Large intestine (tissue), 3 donors: ENCODE measurements at regions not wholly inside any gene's neighbourhood (a gene's known extent, or its start where the extent isn't known, plus 50 kb on each side); places are given as distances from the start of the nearest gene placed in this dataset.

Experiments
- DNase-seq, 2 donors: peaks; one replicate each; pipeline versions ENCODE4 v3.0.0 to v3.0.0-alpha.2; 2013
- H3K27ac ChIP-seq: one replicate; pipeline ENCODE4 v1.5.1; 2013; ENCODE audit warnings: low read length
- H3K27me3 ChIP-seq: 2 replicates; pipeline ENCODE4 v1.6.1; 2013; ENCODE audit warnings: low read length; ENCODE audit not compliant: control insufficient read depth, insufficient read depth
- H3K36me3 ChIP-seq: 2 replicates; pipeline ENCODE4 v1.6.1; 2013; ENCODE audit warnings: low read length; ENCODE audit not compliant: control insufficient read depth, insufficient read depth
- H3K4me1 ChIP-seq: one replicate; pipeline ENCODE4 v1.6.1; 2013; ENCODE audit warnings: low read length; ENCODE audit not compliant: control insufficient read depth, insufficient read depth
- H3K4me3 ChIP-seq: one replicate; pipeline ENCODE4 v1.5.1; 2013; ENCODE audit warnings: low read length
- H3K9me3 ChIP-seq: one replicate; pipeline ENCODE4 v1.6.1; 2013; ENCODE audit warnings: mild to moderate bottlenecking, low read depth, low read length, moderate library complexity; ENCODE audit not compliant: control insufficient read depth
- WGBS: methylation state at CpG from one replicate; pipeline ENCODE4 v1.1.5; 2013; ENCODE audit warnings: low lambda C conversion rate; ENCODE audit not compliant: insufficient coverage; 5-methylcytosine and 5-hydroxymethylcytosine counted together

DNA sequence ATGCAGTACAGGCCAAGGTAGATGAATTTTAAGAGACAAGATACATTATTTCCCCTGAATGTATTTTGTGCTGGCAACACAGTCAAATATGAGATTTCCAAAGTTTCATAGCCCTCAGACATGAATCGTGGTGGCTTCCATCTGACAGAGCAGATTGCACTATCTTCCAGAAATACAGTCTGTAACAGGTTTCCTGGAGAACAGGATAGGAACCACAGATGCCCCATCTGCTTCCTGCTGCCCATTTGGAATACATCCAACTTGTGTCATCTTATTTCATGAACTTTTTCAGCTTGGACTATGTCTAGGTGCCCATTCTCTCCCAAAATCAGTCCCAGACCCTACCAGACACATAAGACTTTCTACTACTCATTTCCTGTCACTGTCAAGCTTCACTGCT lies 426.0 kb downstream of the KIF16B start:
- Histone ChIP-seq H3K4me3 (no peak overlapping the region), H3K36me3 (no peaks in the 10 kb centered on the region), H3K27me3 (no peaks in the 10 kb centered on the region), H3K9me3 (no peaks in the 10 kb centered on the region), H3K4me1 (no peaks in the 10 kb centered on the region), H3K27ac (no peak overlapping the region)
- no CpG with 5 or more reads among the region's 1 CpG for WGBS
- no peak for DNase-seq

DNA sequence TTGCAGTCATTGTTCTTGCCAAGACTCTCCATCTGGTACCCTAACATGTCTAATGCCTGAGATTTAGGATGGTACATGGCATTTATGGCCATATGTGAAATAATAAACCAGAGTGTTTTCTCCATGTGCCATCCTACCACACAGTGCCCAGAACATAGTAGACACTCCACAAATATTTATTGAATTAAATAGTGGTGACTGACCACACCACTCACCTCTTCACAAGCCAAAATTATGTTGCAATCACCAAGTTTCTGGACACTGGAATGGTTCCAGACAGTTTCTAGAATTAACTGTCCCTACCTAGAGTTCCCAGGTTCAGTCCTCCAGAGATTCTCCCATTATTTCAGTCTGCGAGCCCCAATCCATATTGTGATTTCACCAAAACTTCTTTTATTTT lies 427.3 kb downstream of the KIF16B start:
- Histone ChIP-seq H3K9me3 (no peaks in the 10 kb centered on the region), H3K4me1 (no peaks in the 10 kb centered on the region), H3K4me3 (no peak overlapping the region), H3K27me3 (no peaks in the 10 kb centered on the region), H3K27ac (no peak overlapping the region), H3K36me3 (no peaks in the 10 kb centered on the region)
- no peak for DNase-seq
- WGBS = no CpG with 5 or more reads among the region's 1 CpG

DNA sequence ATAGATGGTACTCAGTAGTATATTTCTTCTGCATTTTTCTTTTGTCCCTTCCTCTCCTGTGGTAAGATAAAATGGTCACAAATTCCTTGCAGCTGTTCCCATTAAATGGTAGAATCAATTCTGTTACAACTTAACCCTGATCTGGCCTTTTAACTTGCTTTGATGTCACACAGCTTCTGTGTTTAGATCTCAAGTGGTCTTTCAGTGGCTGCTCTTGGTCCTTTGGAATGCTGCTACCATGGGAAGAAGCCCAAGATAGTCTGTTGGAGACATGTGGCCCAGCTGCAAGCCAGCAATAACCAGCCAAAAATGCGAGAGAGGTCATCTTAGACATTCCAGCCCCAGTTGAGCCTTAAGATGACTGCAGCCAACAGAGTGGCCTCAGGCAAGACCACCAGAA lies 429.7 kb downstream of the KIF16B start:
- Histone ChIP-seq H3K36me3 (no peaks in the 10 kb centered on the region), H3K4me1 (no peaks in the 10 kb centered on the region), H3K27me3 (no peaks in the 10 kb centered on the region), H3K4me3 (no peak overlapping the region), H3K9me3 (no peaks in the 10 kb centered on the region), H3K27ac (no peak overlapping the region)
- no CpG with 5 or more reads among the region's 1 CpG for WGBS
- no peak for DNase-seq

DNA sequence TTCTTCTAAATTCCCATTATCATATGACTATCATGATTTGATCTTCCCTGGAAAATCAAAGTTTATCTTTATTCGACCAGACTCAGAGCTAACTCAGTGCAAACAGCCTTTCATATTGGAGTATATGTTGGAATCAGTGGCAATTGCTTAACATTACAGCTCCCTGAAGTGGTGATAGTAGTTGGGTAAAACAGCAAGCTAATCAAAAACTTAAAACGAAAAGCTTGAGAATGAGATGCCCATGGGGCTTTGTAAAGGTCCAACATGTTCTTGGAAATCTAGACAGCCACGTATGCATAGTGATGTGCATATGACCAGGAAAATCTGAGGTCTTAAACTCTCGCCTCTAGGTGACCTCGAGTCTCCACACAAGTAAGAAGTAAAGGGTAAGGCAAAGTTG lies 437.6 kb downstream of the KIF16B start:
- H3K27me3 ChIP-seq = no peaks in the 10 kb centered on the region
- H3K36me3 ChIP-seq = no peaks in the 10 kb centered on the region
- H3K9me3 ChIP-seq = no peaks in the 10 kb centered on the region
- no peaks in the 10 kb centered on the region for H3K4me1 ChIP-seq
- no peak overlapping the region for H3K4me3 ChIP-seq
- no peak overlapping the region for H3K27ac ChIP-seq
- DNase-seq = no peak
- no CpG with 5 or more reads among the region's 5 CpGs for whole genome bisulfite sequencing

DNA sequence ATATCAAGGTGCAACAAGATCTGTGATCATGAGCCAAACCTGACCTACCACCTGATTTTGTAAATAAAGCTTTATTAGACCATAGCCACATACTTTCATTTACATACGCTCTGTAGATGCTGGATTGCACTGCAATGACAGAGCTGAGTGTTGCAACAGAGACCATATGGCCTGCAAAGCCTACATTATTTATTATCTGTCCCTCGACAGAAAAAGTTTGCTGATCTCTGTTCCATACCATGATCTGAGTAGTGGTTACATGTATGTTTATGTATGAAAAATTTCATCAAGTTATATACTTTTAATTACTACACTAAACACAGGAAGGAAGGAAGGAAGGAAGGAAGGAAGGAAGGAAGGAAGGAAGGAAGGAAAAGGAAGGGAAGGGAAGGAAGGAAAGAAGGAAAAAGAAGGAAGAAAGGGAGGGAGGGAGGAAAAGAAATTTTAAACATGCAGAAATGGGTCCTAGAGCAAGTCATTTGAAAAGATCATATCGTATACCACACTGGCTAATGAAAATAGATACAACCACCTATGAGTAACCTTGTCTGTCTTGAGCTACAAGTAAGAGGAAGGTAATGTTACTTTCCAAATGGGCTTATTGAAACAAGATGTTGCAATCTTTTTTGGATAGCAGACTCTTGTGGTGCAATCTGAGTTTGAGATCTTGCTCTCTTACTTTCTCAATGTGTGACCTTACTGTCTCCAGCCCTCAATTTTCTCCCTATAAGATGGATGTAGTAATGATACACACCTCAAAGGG lies 441.0 kb downstream of the KIF16B start:
- Histone ChIP-seq H3K27ac (no peak overlapping the region), H3K4me1 (no peaks in the 10 kb centered on the region), H3K4me3 (no peak overlapping the region), H3K9me3 (no peaks in the 10 kb centered on the region), H3K36me3 (no peaks in the 10 kb centered on the region), H3K27me3 (no peaks in the 10 kb centered on the region)
- DNase-seq = no peak
- WGBS = 100% methylated on average over 1 of the region's 3 CpGs

DNA sequence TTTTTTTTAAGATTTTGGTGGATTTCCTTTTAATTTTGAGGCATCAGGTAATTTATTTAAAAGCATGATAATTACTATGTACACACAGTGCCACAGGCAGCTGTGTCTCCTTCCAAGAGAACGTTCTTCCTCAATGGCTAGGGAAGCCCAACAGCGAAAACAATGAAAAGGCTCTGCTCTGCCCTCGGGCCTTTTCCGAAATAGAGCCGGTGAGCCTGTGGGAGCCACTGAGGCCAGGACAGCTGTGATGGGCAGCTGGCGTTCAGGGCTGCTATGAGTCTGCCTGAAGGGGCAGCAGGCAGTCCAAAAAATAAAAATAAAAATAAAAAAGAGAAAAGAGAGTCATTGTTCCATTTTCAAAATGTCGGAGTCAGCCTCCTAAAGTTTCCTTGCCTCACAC lies 443.8 kb downstream of the KIF16B start:
- DNase-seq = no peak
- H3K27me3 ChIP-seq = no peaks in the 10 kb centered on the region
- no peak overlapping the region for H3K4me3 ChIP-seq
- no peaks in the 10 kb centered on the region for H3K4me1 ChIP-seq
- no peaks in the 10 kb centered on the region for H3K9me3 ChIP-seq
- no peak overlapping the region for H3K27ac ChIP-seq
- WGBS = 100% methylated on average over 1 of the region's 7 CpGs
- no peaks in the 10 kb centered on the region for H3K36me3 ChIP-seq

DNA sequence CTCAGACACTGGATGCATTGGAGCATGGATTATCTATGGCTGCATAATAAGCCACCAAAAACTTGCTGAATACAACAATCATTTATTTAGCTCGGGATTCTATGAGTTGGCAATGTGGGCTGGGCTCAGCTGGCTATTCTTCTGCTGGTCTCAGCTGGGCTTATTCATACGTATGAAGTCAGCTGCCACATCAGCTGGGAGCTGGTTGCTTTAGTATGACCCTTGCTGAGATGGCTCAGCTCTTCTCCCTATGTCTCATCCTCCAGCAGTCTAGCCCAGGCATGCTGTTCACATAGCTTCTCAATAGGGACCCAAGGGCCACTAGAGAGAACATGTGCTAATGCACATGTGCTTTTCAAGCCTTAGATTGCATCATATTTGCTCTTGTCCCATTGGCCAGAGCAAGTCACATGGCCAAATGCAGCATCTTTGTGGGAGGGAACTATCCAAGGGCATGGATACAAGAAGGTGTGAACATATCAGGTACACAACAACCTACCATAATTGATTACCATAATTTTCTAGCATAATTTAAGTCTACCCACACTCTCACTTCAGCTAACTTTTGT lies 444.6 kb downstream of the KIF16B start:
- no CpG with 5 or more reads among the region's 2 CpGs for WGBS

DNA sequence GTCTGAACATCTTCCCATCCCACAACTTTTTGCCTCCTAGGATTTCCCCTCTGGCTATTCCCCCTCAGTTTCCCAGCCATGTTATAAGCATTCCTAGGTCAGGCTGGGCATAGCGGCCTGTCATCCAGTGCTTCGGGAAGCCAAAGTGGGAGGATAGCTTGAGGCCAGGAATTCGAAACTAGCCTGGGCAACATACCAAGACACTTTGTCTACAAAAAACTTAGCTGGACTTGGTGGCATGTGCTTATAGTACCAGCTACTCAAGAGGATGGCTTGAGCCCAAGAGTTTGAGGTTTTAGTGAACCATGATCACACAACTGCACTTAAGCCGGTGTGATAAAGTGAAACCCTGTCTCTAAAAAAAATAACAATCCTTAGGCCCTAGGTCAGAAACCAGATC lies 447.4 kb downstream of the KIF16B start:
- WGBS = 83% methylated on average over 1 of the region's 4 CpGs
- Histone ChIP-seq H3K4me1 (no peaks in the 10 kb centered on the region), H3K4me3 (no peak overlapping the region), H3K27ac (no peak overlapping the region), H3K9me3 (no peaks in the 10 kb centered on the region), H3K27me3 (no peaks in the 10 kb centered on the region), H3K36me3 (no peaks in the 10 kb centered on the region)
- DNase-seq = no peak

More for the DNA sequence above, 444.6 kb downstream of the KIF16B start:
- no peak overlapping the region for H3K27ac ChIP-seq
- H3K9me3 ChIP-seq = no peaks in the 10 kb centered on the region
- H3K36me3 ChIP-seq = no peaks in the 10 kb centered on the region
- H3K4me3 ChIP-seq = no peak overlapping the region
- no peak for DNase-seq
- H3K27me3 ChIP-seq = no peaks in the 10 kb centered on the region
- no peaks in the 10 kb centered on the region for H3K4me1 ChIP-seq

DNA sequence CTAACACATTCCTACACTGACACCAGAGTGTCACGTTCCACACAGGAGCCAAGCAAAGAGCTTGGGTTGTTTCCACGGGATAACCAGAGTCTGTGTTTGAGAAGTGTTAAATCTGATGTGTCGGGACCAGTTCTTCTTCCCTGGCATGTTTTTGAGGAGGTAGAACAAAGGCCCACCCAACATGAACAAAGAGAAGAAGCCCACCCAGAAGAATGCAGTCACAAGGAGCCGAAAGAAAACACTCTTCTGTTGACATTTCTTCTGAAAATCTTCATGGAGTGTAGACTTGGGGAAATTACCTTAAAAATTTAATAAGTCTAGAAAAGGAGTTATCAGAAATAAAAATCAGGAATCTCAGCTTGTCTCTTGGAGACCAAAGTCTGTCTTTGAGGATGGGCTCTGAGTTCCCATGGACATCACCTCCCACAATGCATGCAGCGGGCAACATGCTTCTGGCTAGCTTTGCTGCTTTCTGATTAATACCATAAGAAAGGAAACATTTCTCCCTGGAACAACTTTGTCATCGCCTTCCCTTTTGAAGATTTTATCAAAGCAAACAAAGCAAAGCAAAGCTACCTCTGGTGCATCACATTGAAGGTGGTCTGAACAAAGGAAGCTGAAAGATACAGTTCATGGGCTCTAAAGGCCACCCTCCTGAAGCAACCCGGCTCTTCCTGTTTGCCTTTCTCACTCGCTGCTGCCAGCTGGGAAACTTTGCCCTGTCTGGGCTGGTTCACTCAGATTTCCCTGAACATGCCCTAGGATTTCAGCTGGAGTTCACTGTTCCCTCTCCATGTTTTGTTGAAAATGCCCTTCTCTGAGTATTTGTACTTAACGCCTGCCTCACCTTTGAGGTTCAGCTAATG lies 448.1 kb downstream of the KIF16B start:
- WGBS = 93% methylated on average over 2 of the region's 9 CpGs
- no peaks in the 10 kb centered on the region for H3K4me1 ChIP-seq
- no peak for DNase-seq
- no peaks in the 10 kb centered on the region for H3K27me3 ChIP-seq
- H3K27ac ChIP-seq = no peak overlapping the region
- no peak overlapping the region for H3K4me3 ChIP-seq
- no peaks in the 10 kb centered on the region for H3K9me3 ChIP-seq
- no peaks in the 10 kb centered on the region for H3K36me3 ChIP-seq

DNA sequence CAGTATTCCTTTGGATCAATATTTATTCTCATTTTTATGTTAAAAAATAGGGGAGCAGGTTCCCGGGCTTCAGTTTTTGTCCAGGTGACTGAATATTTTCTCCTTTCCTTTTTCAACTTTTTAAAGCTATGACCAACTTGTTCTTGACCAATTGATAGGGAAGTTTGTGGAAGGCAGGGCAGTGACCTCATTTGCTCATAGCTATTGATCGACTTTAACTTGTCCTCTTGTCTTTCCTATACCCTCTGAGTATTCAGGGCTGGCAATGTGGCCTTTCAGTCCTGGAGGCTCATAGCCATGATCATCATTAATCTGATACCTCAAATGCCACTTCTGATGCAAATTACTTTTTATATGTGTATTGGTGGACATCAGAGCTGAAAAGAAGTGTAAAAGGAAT lies 448.8 kb downstream of the KIF16B start:
- no peaks in the 10 kb centered on the region for H3K4me1 ChIP-seq
- H3K27me3 ChIP-seq = no peaks in the 10 kb centered on the region
- no peak overlapping the region for H3K4me3 ChIP-seq
- no peaks in the 10 kb centered on the region for H3K36me3 ChIP-seq
- 93% methylated on average over 2 of the region's 2 CpGs for WGBS
- H3K27ac ChIP-seq = no peak overlapping the region
- H3K9me3 ChIP-seq = no peaks in the 10 kb centered on the region
- DNase-seq = no peak
